ENCODE measurements at regions not wholly inside any gene's neighbourhood (a gene's known extent, or its start where the extent isn't known, plus 50 kb on each side); places are given as distances from the start of the nearest gene placed in this dataset.

GRCh38 chr3:10702961-10703740 lies 112.9 kb upstream of the SLC6A11 start:
- Histone ChIP-seq H3K4me1 (ENCODE audit: low read length) (peaks cover 40% of the 10 kb centered on the region), H3K79me2 (ENCODE audit: low read length) (no peaks in the 10 kb centered on the region), H2AFZ (ENCODE audit: low read depth, low read length) (no peak overlapping the region), H3K4me2 (ENCODE audit: low read length) (peak overlapping the region; percentile 27; the same call in 1 of the 2 replicates), H3K27ac (ENCODE audit: low read length) (no peak overlapping the region), H3K9ac (ENCODE audit: low read length) (no peak overlapping the region), H4K20me1 (ENCODE audit: insufficient read depth, low read length) (no peaks in the 10 kb centered on the region), H3K27me3 (ENCODE audit: low read depth, low read length) (peaks cover 40% of the 10 kb centered on the region), H3K4me3 (ENCODE audit: low read length) (no peak overlapping the region), H3K36me3 (replicated peaks; ENCODE audit: low read depth, low read length) (peaks cover 3% of the 10 kb centered on the region), H3K9me3 (ENCODE audit: insufficient read depth, low read length) (0 out of 2 replicates have a peak, but pooled peaks cover 6% of the 10 kb centered on the region)
- TF ChIP-seq, protein P1, sequence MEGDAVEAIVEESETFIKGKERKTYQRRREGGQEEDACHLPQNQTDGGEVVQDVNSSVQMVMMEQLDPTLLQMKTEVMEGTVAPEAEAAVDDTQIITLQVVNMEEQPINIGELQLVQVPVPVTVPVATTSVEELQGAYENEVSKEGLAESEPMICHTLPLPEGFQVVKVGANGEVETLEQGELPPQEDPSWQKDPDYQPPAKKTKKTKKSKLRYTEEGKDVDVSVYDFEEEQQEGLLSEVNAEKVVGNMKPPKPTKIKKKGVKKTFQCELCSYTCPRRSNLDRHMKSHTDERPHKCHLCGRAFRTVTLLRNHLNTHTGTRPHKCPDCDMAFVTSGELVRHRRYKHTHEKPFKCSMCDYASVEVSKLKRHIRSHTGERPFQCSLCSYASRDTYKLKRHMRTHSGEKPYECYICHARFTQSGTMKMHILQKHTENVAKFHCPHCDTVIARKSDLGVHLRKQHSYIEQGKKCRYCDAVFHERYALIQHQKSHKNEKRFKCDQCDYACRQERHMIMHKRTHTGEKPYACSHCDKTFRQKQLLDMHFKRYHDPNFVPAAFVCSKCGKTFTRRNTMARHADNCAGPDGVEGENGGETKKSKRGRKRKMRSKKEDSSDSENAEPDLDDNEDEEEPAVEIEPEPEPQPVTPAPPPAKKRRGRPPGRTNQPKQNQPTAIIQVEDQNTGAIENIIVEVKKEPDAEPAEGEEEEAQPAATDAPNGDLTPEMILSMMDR (IDR thresholded peaks at IDR 0.05; ENCODE audit: low read depth, low read length), result no peak
- TF ChIP-seq EZH2phosphoT487 (IDR thresholded peaks at IDR 0.05; ENCODE audit: low read depth), result no peak

- Histone ChIP-seq H3K36me3 (replicated peaks; ENCODE audit: low read depth, low read length) (peaks cover 3% of the 10 kb centered on the region), H3K9me3 (ENCODE audit: insufficient read depth, low read length) (0 out of 2 replicates have a peak, but pooled peaks cover 6% of the 10 kb centered on the region), H3K27ac (ENCODE audit: low read length) (no peak overlapping the region), H3K79me2 (ENCODE audit: low read length) (no peaks in the 10 kb centered on the region), H3K4me3 (ENCODE audit: low read length) (no peak overlapping the region), H3K4me2 (ENCODE audit: low read length) (no peak overlapping the region), H3K9ac (ENCODE audit: low read length) (no peak overlapping the region), H4K20me1 (ENCODE audit: insufficient read depth, low read length) (no peaks in the 10 kb centered on the region), H3K27me3 (ENCODE audit: low read depth, low read length) (peaks cover 35% of the 10 kb centered on the region), H2AFZ (ENCODE audit: low read depth, low read length) (no peak overlapping the region), H3K4me1 (ENCODE audit: low read length) (peaks cover 40% of the 10 kb centered on the region)
- no peak for TF ChIP-seq EZH2phosphoT487 (IDR thresholded peaks at IDR 0.05; ENCODE audit: low read depth)
- TF ChIP-seq, protein P1 (IDR thresholded peaks at IDR 0.05; ENCODE audit: low read depth, low read length), result peak; percentile 51
These were observed 112.2 kb upstream of the SLC6A11 start for GRCh38 chr3:10703875-10704274.

DNA sequence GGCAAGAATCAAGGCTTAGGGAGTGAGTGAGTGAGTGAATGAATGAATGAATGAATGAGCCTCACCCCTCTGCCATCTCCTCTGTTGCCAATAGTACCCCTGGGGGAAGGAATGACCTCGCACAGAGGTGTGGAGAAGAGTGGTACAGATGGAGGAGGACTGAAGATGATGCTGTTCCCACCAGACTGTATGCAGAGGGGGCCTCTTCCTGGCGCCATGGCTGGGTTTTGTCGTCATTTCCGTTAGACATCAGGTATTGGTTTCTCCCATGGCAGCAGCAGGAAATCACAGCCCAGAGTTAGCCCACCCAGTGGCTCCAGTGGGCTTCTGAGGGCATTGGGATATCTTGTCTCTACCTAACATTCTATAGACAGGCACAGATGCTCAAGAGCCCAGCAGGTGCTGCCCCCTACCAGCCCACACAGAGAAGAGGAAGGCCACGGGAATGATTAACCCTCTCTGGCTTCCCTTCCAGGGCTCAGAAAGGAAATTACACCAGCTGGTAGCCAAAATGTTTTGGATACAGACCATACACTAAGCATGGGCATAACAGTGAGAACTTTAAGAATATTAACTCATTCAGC lies 109.8 kb upstream of the SLC6A11 start:
- Histone ChIP-seq H3K27me3 (ENCODE audit: low read depth, low read length) (peaks cover 27% of the 10 kb centered on the region), H3K4me1 (ENCODE audit: low read length) (peaks cover 28% of the 10 kb centered on the region), H3K9ac (ENCODE audit: low read length) (no peak overlapping the region), H3K9me3 (ENCODE audit: insufficient read depth, low read length) (no peaks in the 10 kb centered on the region), H3K79me2 (ENCODE audit: low read length) (no peaks in the 10 kb centered on the region), H3K4me3 (ENCODE audit: low read length) (no peak overlapping the region), H4K20me1 (ENCODE audit: insufficient read depth, low read length) (no peaks in the 10 kb centered on the region), H3K4me2 (ENCODE audit: low read length) (no peak overlapping the region), H3K36me3 (replicated peaks; ENCODE audit: low read depth, low read length) (no peaks in the 10 kb centered on the region), H3K27ac (ENCODE audit: low read length) (no peak overlapping the region), H2AFZ (ENCODE audit: low read depth, low read length) (no peak overlapping the region)
- TF ChIP-seq EZH2phosphoT487 (IDR thresholded peaks at IDR 0.05; ENCODE audit: low read depth), result no peak
- TF ChIP-seq, protein P1 (IDR thresholded peaks at IDR 0.05; ENCODE audit: low read depth, low read length), result peak; percentile 22; the same call in 1 of the 2 replicates

DNA sequence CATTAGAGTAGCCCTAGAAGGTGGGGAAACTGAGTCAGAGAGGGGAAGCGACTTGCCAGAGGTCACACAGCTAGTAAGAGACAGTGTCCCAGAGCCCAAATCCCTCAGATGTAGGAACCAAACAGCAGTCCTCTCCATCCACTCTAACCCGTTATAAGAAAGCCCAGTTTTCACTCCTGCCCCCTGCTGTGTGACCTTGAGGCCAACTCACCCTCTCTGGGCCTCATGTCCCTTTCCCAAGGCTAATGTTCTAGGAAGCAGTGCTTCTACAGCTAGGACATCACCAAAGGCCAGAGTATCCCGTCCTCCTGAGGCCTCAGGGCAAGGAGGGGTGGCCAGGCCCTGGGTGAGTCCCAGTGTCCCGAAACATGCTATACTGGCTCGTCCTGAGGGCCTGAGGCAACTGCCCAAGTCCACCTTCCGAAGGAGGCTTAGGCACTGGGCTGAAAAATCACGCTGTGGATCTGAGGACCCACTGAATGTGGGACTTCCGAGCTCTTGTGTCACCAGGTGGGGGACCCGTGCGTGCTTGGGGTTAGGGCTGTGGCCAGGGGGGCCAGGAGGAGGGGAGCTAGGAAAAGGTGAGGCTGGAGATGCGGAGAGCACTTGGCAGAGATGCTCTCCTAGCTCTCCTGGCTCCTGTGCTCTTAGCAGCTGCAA lies 109.2 kb upstream of the SLC6A11 start:
- H3K4me3 ChIP-seq (ENCODE audit: low read length), result no peak overlapping the region
- H3K4me1 ChIP-seq (ENCODE audit: low read length), result peaks cover 22% of the 10 kb centered on the region
- no peaks in the 10 kb centered on the region for H3K79me2 ChIP-seq (ENCODE audit: low read length)
- H3K9me3 ChIP-seq (ENCODE audit: insufficient read depth, low read length), result no peaks in the 10 kb centered on the region
- H3K27me3 ChIP-seq (ENCODE audit: low read depth, low read length), result peaks cover 26% of the 10 kb centered on the region
- no peak overlapping the region for H2AFZ ChIP-seq (ENCODE audit: low read depth, low read length)
- H3K27ac ChIP-seq (ENCODE audit: low read length), result no peak overlapping the region
- TF ChIP-seq, protein P1 (IDR thresholded peaks at IDR 0.05; ENCODE audit: low read depth, low read length), result no peak
- no peak for TF ChIP-seq EZH2phosphoT487 (IDR thresholded peaks at IDR 0.05; ENCODE audit: low read depth)
- H3K36me3 ChIP-seq (replicated peaks; ENCODE audit: low read depth, low read length), result no peaks in the 10 kb centered on the region
- H4K20me1 ChIP-seq (ENCODE audit: insufficient read depth, low read length), result no peaks in the 10 kb centered on the region
- H3K9ac ChIP-seq (ENCODE audit: low read length), result no peak overlapping the region
- no peak overlapping the region for H3K4me2 ChIP-seq (ENCODE audit: low read length)

Data from OCI-LY3 (cell line).